HL-60/S4 treated with retinoic acid at 250 ng/mL for 4 days and 3 days (cell line): ENCODE measurements at regions not wholly inside any gene's neighbourhood (a gene's known extent, or its start where the extent isn't known, plus 50 kb on each side); places are given as distances from the start of the nearest gene placed in this dataset.
"Not testable (repeated sequence)": the region's sequence is repeated elsewhere in the genome, so short reads cannot be mapped to it uniquely, and the experiment has no call there.

Experiments used
- in situ Hi-C: fragments of 300-500 bp; cut with MboI; formaldehyde crosslinking; loops from 2 replicates; pipeline ENCODE4 v1.7.0; 2022; ENCODE audit warnings: low sequenced_read_pairs

DNA sequence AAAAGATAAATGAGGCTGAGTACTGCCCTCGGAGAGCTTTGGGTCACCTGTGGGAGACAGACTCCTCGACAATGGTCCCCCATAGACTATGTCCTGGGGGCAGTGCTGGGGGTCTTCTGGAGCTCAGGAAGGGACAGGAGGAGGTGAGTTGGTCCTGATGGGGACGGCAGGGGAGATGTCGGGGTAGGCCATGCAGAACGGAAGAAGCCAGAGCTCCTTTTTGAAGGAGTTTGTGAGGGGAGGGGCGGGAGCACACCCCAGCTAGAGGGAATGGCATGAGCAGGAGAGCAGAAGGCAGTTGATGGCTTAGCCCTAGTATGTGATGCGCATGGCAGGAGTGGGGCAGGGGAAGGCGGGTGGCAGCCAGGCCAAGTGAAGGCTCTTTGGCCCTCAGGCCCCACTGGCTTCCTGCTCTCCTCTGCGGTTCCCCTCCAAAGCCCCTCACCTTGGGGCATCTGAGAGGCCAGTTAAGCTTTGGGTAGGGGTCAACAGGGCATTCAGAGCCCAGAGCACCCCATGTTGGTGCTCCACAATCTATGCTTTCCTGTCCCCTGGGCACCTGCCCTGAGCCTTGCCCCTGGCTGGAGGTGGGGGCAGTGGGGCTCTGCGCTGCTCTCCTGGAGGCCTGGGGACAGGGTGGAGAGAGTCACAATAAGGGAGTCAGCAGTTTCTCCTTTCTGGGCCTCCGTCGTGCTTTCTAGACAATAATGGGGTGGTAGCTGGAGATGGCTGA lies 179.3 kb downstream of the SMAD6 start:
- in situ Hi-C loops, result no loop called here

DNA sequence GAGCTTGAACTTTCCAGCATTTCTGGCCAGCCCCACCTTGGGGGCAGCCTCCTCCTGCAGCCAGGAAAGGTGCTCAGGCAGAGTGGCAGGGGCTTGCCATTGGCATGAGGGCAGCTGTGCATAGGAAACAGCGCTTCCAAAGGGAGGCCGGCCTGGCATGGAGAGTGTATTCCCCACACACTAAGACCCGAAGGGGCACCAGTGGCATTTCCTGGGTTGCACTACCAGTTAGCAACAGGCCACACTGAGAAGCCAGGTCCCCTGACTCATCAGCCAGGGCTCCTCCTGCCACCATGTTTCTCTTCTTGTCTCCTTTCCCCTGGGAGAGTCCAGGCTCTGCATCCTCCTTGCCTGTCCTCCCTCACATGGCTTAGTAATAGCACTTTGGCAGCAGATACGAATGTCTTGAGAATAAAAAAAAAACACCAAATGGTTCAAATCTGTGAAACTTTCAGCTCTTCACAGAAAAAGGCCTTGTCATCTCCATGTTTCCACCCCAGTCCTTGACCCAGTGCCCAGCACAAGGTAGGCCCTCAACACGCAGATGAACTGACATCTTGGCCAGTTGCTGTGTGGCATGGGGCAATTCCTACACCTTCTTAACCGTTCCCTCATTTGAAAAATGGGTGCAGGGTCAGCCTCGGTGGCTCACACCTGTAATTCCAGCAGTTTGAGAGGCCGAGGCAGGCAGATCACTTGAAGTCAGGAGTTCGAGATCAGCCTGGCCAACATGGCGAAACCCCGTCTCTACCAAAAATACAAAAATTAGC lies 180.4 kb downstream of the SMAD6 start:
- in situ Hi-C loops, result no loop called here

- in situ Hi-C loops, result no loop called here
Measured at GRCh38 chr15:66883284-66883911, 181.4 kb downstream of the SMAD6 start.

DNA sequence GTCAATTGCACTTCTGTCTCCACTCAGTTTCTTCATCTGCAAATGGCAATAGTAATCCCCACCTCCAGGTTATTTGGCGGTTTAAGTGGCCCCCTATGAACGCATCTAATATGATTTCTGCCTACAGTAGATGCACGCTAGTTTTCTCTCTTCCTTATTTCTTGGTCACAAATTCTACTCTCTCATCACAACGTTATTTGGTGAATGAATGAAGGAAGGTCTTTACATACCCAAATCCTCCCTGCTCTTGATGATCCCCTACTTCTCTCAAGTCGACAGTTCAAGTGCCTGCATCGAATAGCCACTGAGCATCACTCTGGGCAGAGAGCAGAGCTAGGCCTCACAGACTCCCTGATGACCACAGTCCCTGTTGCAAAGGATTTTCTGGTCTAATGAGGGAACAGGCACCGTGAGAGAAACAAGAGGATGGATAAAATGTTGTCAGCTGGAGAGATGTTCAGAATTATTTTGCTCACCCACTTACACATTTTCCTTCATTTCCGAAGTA lies 181.2 kb upstream of the SMAD3 start:
- in situ Hi-C loops, result no loop called here

DNA sequence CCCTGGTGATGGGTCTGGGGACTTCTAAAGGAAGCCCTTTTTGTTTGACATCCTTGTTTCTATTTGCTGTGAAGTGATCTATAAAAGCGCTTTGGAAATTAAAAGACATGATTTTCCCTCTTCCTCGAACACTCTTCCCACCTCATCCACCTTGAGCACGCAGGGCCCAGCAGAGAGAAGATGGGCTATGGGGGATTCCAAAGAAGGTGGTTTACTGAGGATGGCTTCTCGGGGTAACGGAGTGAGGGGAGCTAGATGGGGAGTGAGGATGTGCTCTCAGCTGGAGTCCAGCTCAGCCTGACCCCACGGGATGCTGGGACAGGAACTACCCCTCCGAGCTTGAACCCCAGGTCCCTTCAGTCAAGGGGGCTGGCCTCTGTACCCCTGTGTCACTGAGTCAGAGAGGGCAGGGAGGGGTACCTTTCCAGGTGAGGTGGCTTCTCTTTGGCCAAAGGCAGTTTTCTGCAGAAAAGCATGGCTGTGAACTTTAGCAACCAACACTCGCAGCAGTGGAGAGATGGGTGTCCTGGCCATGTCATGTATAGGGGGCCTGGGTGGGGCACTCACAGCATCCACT lies 180.7 kb upstream of the SMAD3 start:
- in situ Hi-C loops, result no loop called here

GRCh38 chr15:66885281-66885915 lies 180.0 kb upstream of the SMAD3 start:
- in situ Hi-C loops, result no loop called here

- in situ Hi-C loops, result no loop called here
Measured at GRCh38 chr15:66886241-66886675, 179.1 kb upstream of the SMAD3 start.

DNA sequence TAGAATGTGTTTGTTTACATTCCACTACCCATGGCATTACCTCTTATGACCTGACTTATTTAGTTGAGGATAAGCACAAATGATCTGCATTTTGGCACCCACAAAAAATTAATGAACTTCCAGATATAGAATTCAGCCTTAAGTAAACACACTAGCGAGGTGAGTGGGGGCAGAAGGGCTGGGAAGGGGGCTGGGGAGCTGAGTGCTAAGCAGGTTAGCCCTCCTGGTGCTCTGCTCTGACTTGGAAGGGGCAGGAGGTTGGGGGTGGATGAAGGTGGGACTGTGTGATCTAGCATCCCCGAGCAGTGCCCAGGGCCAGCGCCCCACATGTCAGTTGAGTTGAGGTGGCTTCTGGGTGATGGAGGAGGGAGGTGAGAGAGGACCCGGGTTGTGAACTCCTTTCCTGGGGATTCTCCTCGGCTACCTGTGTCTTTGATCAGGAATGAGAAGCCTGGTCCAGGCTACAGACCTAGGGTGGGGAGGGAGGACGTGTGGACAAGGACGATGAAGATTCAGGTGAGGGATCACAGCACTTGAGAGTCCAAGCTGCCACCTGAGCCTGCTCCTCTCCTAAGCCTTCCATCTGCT lies 178.6 kb upstream of the SMAD3 start:
- in situ Hi-C loops, result no loop called here

DNA sequence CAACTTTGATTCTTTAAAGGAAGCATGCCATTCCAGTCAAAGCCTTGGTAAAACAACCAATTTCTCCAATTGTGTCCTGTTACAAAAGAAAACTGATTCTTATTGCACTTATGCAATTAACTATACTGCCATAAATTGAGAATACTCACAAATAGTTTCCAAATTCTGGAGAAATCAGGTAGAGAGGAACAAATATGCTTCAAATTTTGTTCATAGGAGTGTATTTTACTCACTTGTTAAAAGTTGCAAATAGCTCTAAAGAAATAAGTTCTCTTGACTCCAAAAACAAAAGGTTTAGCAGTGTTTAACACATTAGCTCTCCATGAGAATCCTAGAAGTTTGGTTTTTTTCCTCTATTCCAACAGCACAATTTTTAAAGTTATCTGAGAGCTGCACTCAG lies 176.1 kb upstream of the SMAD3 start:
- in situ Hi-C loops, result not testable (repeated sequence)

- in situ Hi-C loops, result no loop called here
Measured at GRCh38 chr15:66891776-66892175, 173.6 kb upstream of the SMAD3 start.

DNA sequence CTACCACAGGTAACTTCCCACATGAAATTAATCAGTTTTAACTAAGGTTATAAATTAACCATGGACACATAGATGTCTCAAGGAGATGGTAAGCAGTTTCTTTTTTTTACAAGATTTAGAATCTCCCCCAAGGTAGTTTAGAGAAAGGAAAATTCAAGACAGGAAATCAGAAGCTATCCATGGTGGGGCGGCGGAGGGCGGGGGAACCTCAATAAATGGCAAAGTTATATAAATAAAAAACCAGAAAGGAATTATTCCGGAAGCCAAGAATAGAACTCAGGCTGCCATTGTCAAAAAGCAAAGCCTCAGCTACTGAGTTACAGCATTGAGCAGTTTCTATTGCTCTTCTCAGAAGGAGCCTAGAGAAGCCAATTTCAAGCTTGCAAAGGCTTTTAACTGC lies 172.1 kb upstream of the SMAD3 start:
- in situ Hi-C loops, result no loop called here

DNA sequence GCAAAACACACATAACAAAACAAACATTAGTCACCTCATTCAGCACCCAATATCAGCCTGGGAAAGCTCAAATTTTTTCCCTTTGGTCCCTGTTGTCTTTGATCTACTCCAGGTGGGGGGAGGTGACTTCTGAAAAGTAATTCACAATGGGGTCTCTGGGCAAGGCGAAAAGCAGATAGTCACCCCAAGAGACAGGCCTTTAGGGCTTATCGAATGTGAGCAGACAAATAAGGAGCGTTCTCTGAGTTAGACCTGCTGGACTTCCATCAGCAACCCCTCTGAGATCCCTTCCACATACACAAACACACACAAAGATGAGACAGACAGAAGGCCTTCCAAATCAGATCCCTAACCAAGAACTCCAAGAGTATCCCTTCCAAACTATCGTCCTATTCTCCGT lies 171.0 kb upstream of the SMAD3 start:
- in situ Hi-C loops, result no loop called here

DNA sequence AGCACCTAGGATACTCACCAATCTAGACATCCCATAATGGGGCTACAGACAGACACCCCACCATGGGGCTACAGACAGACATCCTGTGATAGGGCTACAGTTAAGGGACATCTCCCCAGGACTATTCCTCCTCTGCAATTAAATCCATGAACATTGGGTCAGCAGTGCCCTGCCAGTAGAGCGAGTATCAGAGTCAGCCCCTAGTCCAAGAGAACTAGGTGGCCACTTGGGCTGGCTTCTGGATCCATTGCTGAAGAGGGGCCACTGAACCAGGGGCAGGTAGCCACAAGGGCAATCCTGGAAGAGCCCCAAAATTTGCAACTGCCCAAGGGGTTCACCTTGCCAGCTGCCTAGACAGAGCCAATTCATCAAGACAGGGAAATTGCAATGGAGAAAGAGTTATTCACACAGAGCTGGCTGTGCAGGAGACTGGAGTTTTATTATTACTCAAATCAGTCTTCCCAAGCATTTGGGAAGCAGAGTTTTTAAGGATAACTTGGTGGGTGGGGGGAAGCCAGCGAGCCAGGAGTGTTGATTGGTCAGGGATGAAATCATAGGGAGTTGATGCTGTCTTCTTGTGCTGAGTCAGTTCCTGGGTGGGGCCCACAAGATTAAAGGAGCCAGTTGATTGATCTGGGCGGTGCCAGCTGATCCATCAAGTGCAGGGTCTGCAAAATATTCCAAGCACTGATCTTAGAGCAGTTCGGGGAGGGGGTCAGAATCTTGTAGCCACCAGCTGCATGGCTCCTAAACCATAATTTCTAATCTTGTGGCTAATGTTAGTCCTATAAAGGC lies 170.2 kb upstream of the SMAD3 start:
- in situ Hi-C loops, result no loop called here

DNA sequence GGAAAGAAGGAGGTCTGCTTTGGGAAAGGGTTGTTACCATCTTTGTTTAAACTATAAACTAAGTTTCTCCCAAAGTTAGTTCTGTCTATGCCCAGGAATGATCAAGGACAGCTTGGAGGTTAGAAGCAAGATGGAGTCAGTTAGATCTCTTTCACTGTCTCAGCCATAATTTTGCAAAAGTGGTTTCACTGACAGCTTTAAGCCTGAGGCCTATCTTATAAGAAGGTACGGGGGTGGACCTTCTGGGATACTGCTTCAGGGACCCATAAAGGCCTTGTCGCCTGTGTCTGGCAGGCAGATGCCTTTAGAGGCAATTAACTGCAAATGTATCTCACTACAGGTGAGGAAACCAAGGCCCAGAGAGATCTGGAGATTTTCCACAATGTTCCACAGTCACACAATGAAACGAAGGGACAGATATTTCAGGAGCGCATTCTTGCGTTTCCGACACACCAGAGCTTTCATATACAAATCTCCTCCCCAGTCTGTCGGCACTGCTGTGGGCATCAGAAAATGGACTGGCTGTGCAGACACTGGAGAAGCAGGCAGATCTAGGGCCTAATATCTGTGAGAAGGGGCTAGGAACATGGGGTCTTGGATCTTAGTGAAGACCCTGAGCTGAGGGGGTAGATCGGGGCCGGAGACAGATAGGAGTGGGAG lies 169.5 kb upstream of the SMAD3 start:
- in situ Hi-C loops, result no loop called here

GRCh38 chr15:66896611-66897010 lies 168.8 kb upstream of the SMAD3 start:
- in situ Hi-C loops, result no loop called here

DNA sequence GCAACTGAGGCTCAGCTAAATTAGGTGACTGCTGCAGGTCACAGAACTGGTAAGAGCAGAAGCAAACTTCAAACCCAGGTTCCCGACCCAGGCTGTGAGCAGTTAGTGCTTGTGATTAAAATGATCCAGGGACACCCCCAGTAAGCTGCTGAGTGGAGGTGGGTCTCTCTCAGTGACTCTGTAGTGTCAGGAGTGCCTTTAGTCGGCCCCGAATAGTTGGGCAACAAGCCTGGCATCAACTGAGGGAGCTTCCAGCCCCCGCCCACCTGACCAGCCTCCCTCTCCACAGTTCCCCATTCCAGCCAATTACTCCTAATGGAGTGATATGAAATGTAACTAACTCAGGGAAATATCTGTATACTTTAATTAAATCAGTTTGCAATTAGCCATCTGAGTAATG lies 168.0 kb upstream of the SMAD3 start:
- in situ Hi-C loops, result no loop called here

GRCh38 chr15:66897971-66898370 lies 167.4 kb upstream of the SMAD3 start:
- in situ Hi-C loops, result no loop called here

DNA sequence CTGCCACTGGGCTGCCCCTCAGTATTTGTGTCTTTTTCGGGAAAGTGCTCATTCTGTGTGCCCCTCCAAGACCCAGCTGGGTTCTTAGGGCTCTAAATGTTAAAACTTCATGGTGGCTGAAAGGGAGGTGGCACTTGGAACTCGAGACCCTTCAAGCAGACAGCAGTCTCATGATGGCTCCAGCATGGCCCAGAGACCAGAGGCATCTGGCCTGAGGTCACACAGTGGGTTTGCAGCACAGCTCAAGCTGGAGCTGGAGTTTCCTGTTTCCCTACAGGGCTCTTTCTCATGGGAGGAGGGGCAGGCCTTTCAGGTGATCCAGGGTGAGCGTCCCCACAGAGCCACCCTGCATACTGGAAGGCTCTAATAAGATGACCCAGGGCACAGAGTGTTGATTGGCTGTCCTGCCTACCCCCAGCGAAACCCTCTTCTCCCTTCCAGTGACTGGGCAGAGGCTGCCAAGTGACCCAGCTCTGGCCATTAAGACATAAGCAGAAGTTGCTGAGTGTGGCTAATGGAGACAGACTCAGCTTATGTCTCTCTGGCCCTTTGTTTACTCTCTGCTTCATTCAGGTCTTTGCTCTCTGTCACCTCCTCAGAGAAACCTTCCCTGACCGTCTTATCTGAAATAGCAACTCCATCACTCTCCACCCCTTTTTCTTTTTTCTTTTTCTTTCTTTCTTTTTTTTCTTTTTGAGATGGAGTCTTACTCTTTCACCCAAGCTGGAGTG lies 166.6 kb upstream of the SMAD3 start:
- in situ Hi-C loops, result no loop called here
